ENCODE measurements at regions not wholly inside any gene's neighbourhood (a gene's known extent, or its start where the extent isn't known, plus 50 kb on each side); places are given as distances from the start of the nearest gene placed in this dataset.

GRCh38 chr5:106720367-106720766, 950.4 kb downstream of the EFNA5 start:
- Histone ChIP-seq H3K9me1 (ENCODE audit: control insufficient read depth, extremely low read depth, insufficient read depth, low read length) (no peaks in the 10 kb centered on the region), H3K4me2 (ENCODE audit: control insufficient read depth, extremely low read depth, insufficient read depth, low read depth, low read length) (no peak overlapping the region), H3K79me2 (ENCODE audit: control insufficient read depth, insufficient read depth, low read length) (no peaks in the 10 kb centered on the region), H3K9me3 (ENCODE audit: control insufficient read depth, low read depth, low read length) (no peaks in the 10 kb centered on the region), H4K20me1 (ENCODE audit: control insufficient read depth, extremely low read depth, insufficient read depth, low read length) (no peaks in the 10 kb centered on the region), H3K27ac (ENCODE audit: control insufficient read depth, insufficient read depth, low read length) (no peak overlapping the region), H3K27me3 (ENCODE audit: control insufficient read depth, extremely low read depth, insufficient read depth, low read length) (no peaks in the 10 kb centered on the region), H3K4me3 (ENCODE audit: control insufficient read depth in 2 of 3, extremely low read depth in 1 of 3, insufficient read depth in 2 of 3, low read depth in 1 of 3, low read length in 3 of 3) (no peak overlapping the region), H2AFZ (ENCODE audit: control insufficient read depth, low read length) (no peak overlapping the region), H3K4me1 (ENCODE audit: control insufficient read depth, extremely low read depth, insufficient read depth, low read length) (no peaks in the 10 kb centered on the region), H3K9ac (ENCODE audit: control insufficient read depth, extremely low read depth, insufficient read depth, low read length) (no peak overlapping the region), H3K36me3 (ENCODE audit: control insufficient read depth in 2 of 2, extremely low read depth in 1 of 2, insufficient read depth in 2 of 2, low read length in 2 of 2) (no peaks in the 10 kb centered on the region)
- no peak for TF ChIP-seq CTCF (optimal IDR thresholded peaks at IDR 0.05 in 1 of 3, IDR thresholded peaks at IDR 0.05 in 1 of 3, conservative IDR thresholded peaks at IDR 0.05 in 1 of 3; ENCODE audit: extremely low read depth in 1 of 3, insufficient read depth in 2 of 3, low read length in 3 of 3)
- no peak for TF ChIP-seq EZH2 (IDR thresholded peaks at IDR 0.05; ENCODE audit: low read length)
- dilution Hi-C loops (cut with MboI; ENCODE audit: extremely low pct_ligation_motif_present, low sequenced_read_pairs): no loop called here
- DNase-seq (ENCODE audit: low read depth, low spot score) (no peak), FAIRE-seq (no peak)

- Histone ChIP-seq H3K27me3 (ENCODE audit: control insufficient read depth, extremely low read depth, insufficient read depth, low read length) (no peaks in the 10 kb centered on the region), H3K36me3 (ENCODE audit: control insufficient read depth in 2 of 2, extremely low read depth in 1 of 2, insufficient read depth in 2 of 2, low read length in 2 of 2) (no peaks in the 10 kb centered on the region), H3K9ac (ENCODE audit: control insufficient read depth, extremely low read depth, insufficient read depth, low read length) (no peak overlapping the region), H2AFZ (ENCODE audit: control insufficient read depth, low read length) (no peak overlapping the region), H3K9me3 (ENCODE audit: control insufficient read depth, low read depth, low read length) (no peaks in the 10 kb centered on the region), H3K4me1 (ENCODE audit: control insufficient read depth, extremely low read depth, insufficient read depth, low read length) (no peaks in the 10 kb centered on the region), H3K79me2 (ENCODE audit: control insufficient read depth, insufficient read depth, low read length) (no peaks in the 10 kb centered on the region), H3K27ac (ENCODE audit: control insufficient read depth, insufficient read depth, low read length) (no peak overlapping the region), H3K4me3 (ENCODE audit: control insufficient read depth in 2 of 3, extremely low read depth in 1 of 3, insufficient read depth in 2 of 3, low read depth in 1 of 3, low read length in 3 of 3) (no peak overlapping the region), H3K9me1 (ENCODE audit: control insufficient read depth, extremely low read depth, insufficient read depth, low read length) (no peaks in the 10 kb centered on the region), H4K20me1 (ENCODE audit: control insufficient read depth, extremely low read depth, insufficient read depth, low read length) (no peaks in the 10 kb centered on the region), H3K4me2 (ENCODE audit: control insufficient read depth, extremely low read depth, insufficient read depth, low read depth, low read length) (no peak overlapping the region)
- dilution Hi-C loops (cut with MboI; ENCODE audit: extremely low pct_ligation_motif_present, low sequenced_read_pairs): no loop called here
- DNase-seq (ENCODE audit: low read depth, low spot score) (no peak), FAIRE-seq (no peak)
- TF ChIP-seq EZH2 (IDR thresholded peaks at IDR 0.05; ENCODE audit: low read length): no peak
These were observed 970.9 kb downstream of the EFNA5 start for GRCh38 chr5:106699796-106700195.

GRCh38 chr5:106699198-106699597, 971.5 kb downstream of the EFNA5 start:
- H2AFZ ChIP-seq (ENCODE audit: control insufficient read depth, low read length): no peak overlapping the region
- H3K4me1 ChIP-seq (ENCODE audit: control insufficient read depth, extremely low read depth, insufficient read depth, low read length): no peaks in the 10 kb centered on the region
- dilution Hi-C loops (cut with MboI; ENCODE audit: extremely low pct_ligation_motif_present, low sequenced_read_pairs): no loop called here
- DNase-seq (ENCODE audit: low read depth, low spot score): no peak
- no peak overlapping the region for H3K9ac ChIP-seq (ENCODE audit: control insufficient read depth, extremely low read depth, insufficient read depth, low read length)
- no peak overlapping the region for H3K4me3 ChIP-seq (ENCODE audit: control insufficient read depth in 2 of 3, extremely low read depth in 1 of 3, insufficient read depth in 2 of 3, low read depth in 1 of 3, low read length in 3 of 3)
- no peak overlapping the region for H3K27ac ChIP-seq (ENCODE audit: control insufficient read depth, insufficient read depth, low read length)
- H3K9me1 ChIP-seq (ENCODE audit: control insufficient read depth, extremely low read depth, insufficient read depth, low read length): no peaks in the 10 kb centered on the region
- no peaks in the 10 kb centered on the region for H4K20me1 ChIP-seq (ENCODE audit: control insufficient read depth, extremely low read depth, insufficient read depth, low read length)
- no peak for FAIRE-seq
- H3K27me3 ChIP-seq (ENCODE audit: control insufficient read depth, extremely low read depth, insufficient read depth, low read length): no peaks in the 10 kb centered on the region
- no peaks in the 10 kb centered on the region for H3K9me3 ChIP-seq (ENCODE audit: control insufficient read depth, low read depth, low read length)
- no peak overlapping the region for H3K4me2 ChIP-seq (ENCODE audit: control insufficient read depth, extremely low read depth, insufficient read depth, low read depth, low read length)
- TF ChIP-seq CTCF (optimal IDR thresholded peaks at IDR 0.05 in 1 of 3, IDR thresholded peaks at IDR 0.05 in 1 of 3, conservative IDR thresholded peaks at IDR 0.05 in 1 of 3; ENCODE audit: extremely low read depth in 1 of 3, insufficient read depth in 2 of 3, low read length in 3 of 3) (no peak), EZH2 (IDR thresholded peaks at IDR 0.05; ENCODE audit: low read length) (no peak)
- no peaks in the 10 kb centered on the region for H3K36me3 ChIP-seq (ENCODE audit: control insufficient read depth in 2 of 2, extremely low read depth in 1 of 2, insufficient read depth in 2 of 2, low read length in 2 of 2)
- H3K79me2 ChIP-seq (ENCODE audit: control insufficient read depth, insufficient read depth, low read length): no peaks in the 10 kb centered on the region
